HG02981 (cell line): ENCODE measurements at regions not wholly inside any gene's neighbourhood (a gene's known extent, or its start where the extent isn't known, plus 50 kb on each side); places are given as distances from the start of the nearest gene placed in this dataset.

Experiments
- ATAC-seq: cut with Tn5 transposase; IDR thresholded peaks from one replicate; pipeline ENCODE4 v1.9.1; 2021; ENCODE audit warnings: mild to moderate bottlenecking, moderate library complexity; ENCODE audit not compliant: unreplicated experiment

GRCh38 chr15:39059917-39060316 lies 495.3 kb upstream of the RASGRP1 start:
- ATAC-seq: no peak

GRCh38 chr15:39061952-39062464 lies 497.4 kb upstream of the RASGRP1 start:
- no peak for ATAC-seq

GRCh38 chr15:39066677-39067076 lies 502.1 kb upstream of the RASGRP1 start:
- ATAC-seq: no peak

GRCh38 chr15:39074341-39074985 lies 506.4 kb upstream of the THBS1 start:
- ATAC-seq: no peak

GRCh38 chr15:39075311-39075710 lies 505.6 kb upstream of the THBS1 start:
- no peak for ATAC-seq

- ATAC-seq: no peak
These were observed 505.0 kb upstream of the THBS1 start for GRCh38 chr15:39075756-39076341.

- no peak for ATAC-seq
These were observed 502.9 kb upstream of the THBS1 start for GRCh38 chr15:39078026-39078425.

GRCh38 chr15:39079296-39079847 lies 501.5 kb upstream of the THBS1 start:
- no peak for ATAC-seq

GRCh38 chr15:39083213-39083612 lies 497.7 kb upstream of the THBS1 start:
- ATAC-seq: no peak

GRCh38 chr15:39084674-39085530 lies 496.0 kb upstream of the THBS1 start:
- ATAC-seq: no peak

- no peak for ATAC-seq
These were observed 494.2 kb upstream of the THBS1 start for GRCh38 chr15:39086641-39087040.

- no peak for ATAC-seq
These were observed 492.7 kb upstream of the THBS1 start for GRCh38 chr15:39088156-39088555.

GRCh38 chr15:39092354-39092753 lies 488.5 kb upstream of the THBS1 start:
- no peak for ATAC-seq

- no peak for ATAC-seq
These were observed 488.1 kb upstream of the THBS1 start for GRCh38 chr15:39092761-39093160.

GRCh38 chr15:39094116-39094515 lies 486.8 kb upstream of the THBS1 start:
- no peak for ATAC-seq

- no peak for ATAC-seq
These were observed 485.5 kb upstream of the THBS1 start for GRCh38 chr15:39095218-39095879.

GRCh38 chr15:39096608-39097205 lies 484.2 kb upstream of the THBS1 start:
- ATAC-seq: no peak

GRCh38 chr15:39099524-39099923 lies 481.4 kb upstream of the THBS1 start:
- ATAC-seq: no peak

GRCh38 chr15:39100106-39100660 lies 480.7 kb upstream of the THBS1 start:
- ATAC-seq: no peak

GRCh38 chr15:39102431-39102830 lies 478.4 kb upstream of the THBS1 start:
- no peak for ATAC-seq
